H1 (cell line): ENCODE measurements at regions not wholly inside any gene's neighbourhood (a gene's known extent, or its start where the extent isn't known, plus 50 kb on each side); places are given as distances from the start of the nearest gene placed in this dataset.

Experiments used
- CTCF ChIA-PET: fragments of 300-600 bp; sonication (Branson Sonifier 250); formaldehyde crosslinking; loops from one replicate; lab custom pipeline; 2021; ENCODE audit not compliant: partially characterized antibody; lab: Charles Lee
- POLR2A ChIA-PET: fragments of 300-600 bp; sonication (Branson Sonifier 250); formaldehyde crosslinking; loops from one replicate; lab custom pipeline; 2021; ENCODE audit warnings: inconsistent platforms; ENCODE audit not compliant: partially characterized antibody; lab: Charles Lee
- DNase-seq, 2 experiments: peaks; one replicate each; pipeline versions ENCODE4 v3.0.0 to v3.0.0-alpha.2; 2010 to 2022; ENCODE audit warnings: low spot score in 2 of 2, low read depth in 1 of 2, mixed read lengths in 1 of 2
- FAIRE-seq: peaks from 2 replicates; lab custom pipeline; 2011; peaks lifted over from hg19 to GRCh38; lab: Jason Lieb, UNC
- H2AFZ ChIP-seq: 2 replicates; pipeline ENCODE4 v1.8.1; 2012; ENCODE audit warnings: low read length, inconsistent platforms
- H2AK5ac ChIP-seq: 2 replicates; pipeline ENCODE4 v1.6.1; 2013; ENCODE audit warnings: low read depth, low read length
- H2BK120ac ChIP-seq: replicated peaks from 2 replicates; pipeline ENCODE3; 2013; ENCODE audit warnings: low read depth, low read length, inconsistent platforms
- H2BK12ac ChIP-seq: 2 replicates; pipeline ENCODE4 v1.6.1; 2013; ENCODE audit warnings: low read depth, low read length
- H2BK15ac ChIP-seq: 2 replicates; pipeline ENCODE4 v1.6.1; 2013; ENCODE audit warnings: low read length
- H2BK20ac ChIP-seq: 2 replicates; pipeline ENCODE4 v1.6.1; 2013; ENCODE audit warnings: low read length
- H2BK5ac ChIP-seq: 2 replicates; pipeline ENCODE4 v1.6.1; 2013; ENCODE audit warnings: low read depth, low read length
- H3K14ac ChIP-seq: 2 replicates; pipeline ENCODE4 v1.6.1; 2013; ENCODE audit warnings: inconsistent platforms; ENCODE audit not compliant: insufficient read length
- H3K18ac ChIP-seq: 2 replicates; pipeline ENCODE4 v1.6.1; 2013; ENCODE audit warnings: low read length; ENCODE audit errors: extremely low read depth
- H3K23ac ChIP-seq: 2 replicates; pipeline ENCODE4 v1.6.1; 2013; ENCODE audit warnings: inconsistent platforms; ENCODE audit not compliant: insufficient read length
- H3K23me2 ChIP-seq: 2 replicates; pipeline ENCODE4 v1.6.1; 2013; ENCODE audit warnings: low read depth, low read length
- H3K27ac ChIP-seq: 2 replicates; pipeline ENCODE4 v1.6.1; 2011; ENCODE audit warnings: low read depth, low read length, inconsistent platforms
- H3K27me3 ChIP-seq, 4 experiments: replicated peaks in 1 of 4; 1 replicate in 1 of 4; 2 replicates in 3 of 4; pipeline versions ENCODE4 v1.6.1 to v1.8.1; 2011 to 2013; ENCODE audit warnings: low read length in 3 of 4, mild to moderate bottlenecking in 3 of 4, inconsistent platforms in 2 of 4, mixed read lengths in 2 of 4, moderate library complexity in 1 of 4; ENCODE audit not compliant: control insufficient read depth in 3 of 4, insufficient read depth in 3 of 4; ENCODE audit errors: extremely low read depth in 1 of 4
- H3K36me3 ChIP-seq, 4 experiments: 2 replicates each; pipeline versions ENCODE4 v1.6.1 to v1.8.1; 2011 to 2013; ENCODE audit warnings: mild to moderate bottlenecking in 4 of 4, low read length in 3 of 4, moderate library complexity in 2 of 4, control low read depth in 1 of 4, inconsistent platforms in 1 of 4; ENCODE audit not compliant: insufficient read depth in 4 of 4, control insufficient read depth in 2 of 4
- H3K4ac ChIP-seq: replicated peaks from 2 replicates; pipeline ENCODE3; 2013; ENCODE audit warnings: low read length, low read depth, mixed read lengths, inconsistent platforms; ENCODE audit not compliant: insufficient read length
- H3K4me1 ChIP-seq, 4 experiments: replicated peaks in 1 of 4; 1 replicate in 1 of 4; 2 replicates in 3 of 4; pipeline versions ENCODE4 v1.6.1 to v1.8.1; 2011 to 2013; ENCODE audit warnings: low read length in 3 of 4, inconsistent platforms in 2 of 4, mixed read lengths in 1 of 4; ENCODE audit not compliant: insufficient read depth in 4 of 4, control insufficient read depth in 3 of 4
- H3K4me2 ChIP-seq, 2 experiments: 2 replicates each; pipeline versions ENCODE4 v1.6.1 to v1.8.1; 2011 to 2013; ENCODE audit warnings: low read depth in 2 of 2, low read length in 2 of 2, control low read depth in 1 of 2, inconsistent platforms in 1 of 2, mild to moderate bottlenecking in 1 of 2; ENCODE audit not compliant: insufficient read depth in 1 of 2
- H3K4me3 ChIP-seq, 4 experiments: fragments of 200-600, 300-600 bp in 1 of 4; sonication (generic), shearing (Covaris generic), sonication (Bioruptor Twin) in 1 of 4; 2 replicates each; pipeline versions ENCODE4 v1.5.1 to v1.8.1; 2011 to 2016; ENCODE audit warnings: low read length in 4 of 4, low read depth in 3 of 4, control low read depth in 2 of 4, inconsistent platforms in 2 of 4, mild to moderate bottlenecking in 2 of 4, mixed read lengths in 1 of 4, moderate library complexity in 1 of 4; ENCODE audit not compliant: insufficient read depth in 2 of 4; ENCODE audit errors: extremely low read depth in 1 of 4
- H3K56ac ChIP-seq: replicated peaks from 2 replicates; pipeline ENCODE3; 2013; ENCODE audit warnings: low read depth, mild to moderate bottlenecking, mixed read lengths, low read length, inconsistent platforms; ENCODE audit not compliant: insufficient read length
- H3K79me1 ChIP-seq: 2 replicates; pipeline ENCODE4 v1.6.1; 2013; ENCODE audit warnings: low read depth, low read length, control low read depth
- H3K79me2 ChIP-seq, 2 experiments: 2 replicates each; pipeline versions ENCODE4 v1.6.1 to v1.8.1; 2012 to 2013; ENCODE audit warnings: low read length in 2 of 2, mild to moderate bottlenecking in 2 of 2, inconsistent platforms in 1 of 2; ENCODE audit not compliant: insufficient read depth in 2 of 2, control insufficient read depth in 1 of 2
- H3K9ac ChIP-seq, 4 experiments: replicated peaks in 1 of 4; 1 replicate in 1 of 4; 2 replicates in 3 of 4; pipeline versions ENCODE4 v1.6.1 to v1.8.1; 2011 to 2013; ENCODE audit warnings: low read depth in 3 of 4, low read length in 3 of 4, control low read depth in 2 of 4, mild to moderate bottlenecking in 2 of 4, moderate library complexity in 2 of 4, inconsistent platforms in 1 of 4; ENCODE audit errors: extremely low read depth in 1 of 4
- H3K9me3 ChIP-seq, 2 experiments: 2 replicates each; pipeline versions ENCODE4 v1.6.1 to v1.8.1; 2012 to 2013; ENCODE audit warnings: mild to moderate bottlenecking in 2 of 2, moderate library complexity in 2 of 2, control low read depth in 1 of 2, inconsistent platforms in 1 of 2, low read depth in 1 of 2, low read length in 1 of 2, mixed read lengths in 1 of 2; ENCODE audit not compliant: insufficient read depth in 2 of 2
- H4K20me1 ChIP-seq, 2 experiments: replicated peaks in 1 of 2; 2 replicates each; pipeline versions ENCODE3 to v1.8.1; 2011 to 2013; ENCODE audit warnings: inconsistent platforms in 2 of 2, low read length in 2 of 2, mild to moderate bottlenecking in 1 of 2; ENCODE audit not compliant: insufficient read depth in 2 of 2, control insufficient read depth in 1 of 2
- H4K5ac ChIP-seq: 2 replicates; pipeline ENCODE4 v1.6.1; 2013; ENCODE audit warnings: low read length, low read depth, mixed read lengths, inconsistent platforms; ENCODE audit not compliant: insufficient read length
- H4K8ac ChIP-seq: 2 replicates; pipeline ENCODE4 v1.8.0; 2013; ENCODE audit warnings: mild to moderate bottlenecking, moderate library complexity, low read length, inconsistent platforms; ENCODE audit not compliant: insufficient read depth; ENCODE audit errors: extremely low read depth
- H4K91ac ChIP-seq: replicated peaks from 2 replicates; pipeline ENCODE3; 2013; ENCODE audit warnings: low read length, mixed read lengths, inconsistent platforms; ENCODE audit not compliant: insufficient read length
- ASH2L ChIP-seq: fragments of 200-600, 300-600 bp; sonication (generic); IDR thresholded peaks from one replicate; pipeline ENCODE4 v1.7.1; 2017; ENCODE audit warnings: low read length
- BCL11A ChIP-seq, 2 experiments: IDR thresholded peaks; one replicate each; pipeline ENCODE4 v1.6.1; 2011; ENCODE audit warnings: low read depth in 2 of 2, low read length in 2 of 2, mild to moderate bottlenecking in 2 of 2
- CEBPB ChIP-seq: IDR thresholded peaks from 2 replicates; pipeline ENCODE4 v1.6.1; 2012; ENCODE audit warnings: low read depth, low read length
- FOSL1 ChIP-seq: IDR thresholded peaks from 2 replicates; pipeline ENCODE4 v1.6.1; 2011; ENCODE audit warnings: mild to moderate bottlenecking, low read depth, low read length, moderate library complexity; ENCODE audit not compliant: insufficient read depth
- HDAC6 ChIP-seq: IDR thresholded peaks from one replicate; pipeline ENCODE4 v1.7.1; 2012; ENCODE audit warnings: low read depth, mild to moderate bottlenecking, inconsistent platforms, low read length, moderate library complexity
- NRF1 ChIP-seq: IDR thresholded peaks from 2 replicates; pipeline ENCODE4 v1.6.1; 2011; ENCODE audit warnings: mild to moderate bottlenecking, low read depth, low read length, improper control_type of control experiment
- RAD21 ChIP-seq, 2 experiments: IDR thresholded peaks in 1 of 2; conservative IDR thresholded peaks in 1 of 2; 2 replicates each; pipeline ENCODE4 v1.6.1; 2011; ENCODE audit warnings: low read depth in 2 of 2, low read length in 2 of 2, improper control_type of control experiment in 1 of 2, inconsistent platforms in 1 of 2, mild to moderate bottlenecking in 1 of 2, moderate library complexity in 1 of 2
- RFX5 ChIP-seq: IDR thresholded peaks from 2 replicates; pipeline ENCODE4 v1.6.1; 2011; ENCODE audit warnings: low read depth, low read length, improper control_type of control experiment, borderline replicate concordance
- SAP30 ChIP-seq: fragments of 300-600 bp; sonication (generic); IDR thresholded peaks from 2 replicates; pipeline ENCODE4 v1.7.1; 2012; ENCODE audit warnings: low read length, moderate library complexity, mild to moderate bottlenecking, inconsistent platforms; ENCODE audit not compliant: insufficient read depth, insufficient replicate concordance
- SIN3A ChIP-seq, 2 experiments: IDR thresholded peaks in 1 of 2; conservative IDR thresholded peaks in 1 of 2; 2 replicates each; pipeline ENCODE4 v1.6.1; 2011 to 2012; ENCODE audit warnings: low read length in 2 of 2, improper control_type of control experiment in 1 of 2, low read depth in 1 of 2, mild to moderate bottlenecking in 1 of 2
- SP2 ChIP-seq: IDR thresholded peaks from 2 replicates; pipeline ENCODE4 v1.6.1; 2012; ENCODE audit warnings: mild to moderate bottlenecking, low read length, inconsistent platforms
- TAF1 ChIP-seq: IDR thresholded peaks from 2 replicates; pipeline ENCODE4 v1.6.1; 2011; ENCODE audit warnings: mild to moderate bottlenecking, low read depth, low read length
- TEAD4 ChIP-seq: IDR thresholded peaks from 2 replicates; pipeline ENCODE4 v1.6.1; 2012; ENCODE audit warnings: low read depth, low read length, inconsistent platforms, mixed read lengths
- YY1 ChIP-seq: IDR thresholded peaks from 2 replicates; pipeline ENCODE4 v1.6.1; 2011; ENCODE audit warnings: low read depth, mild to moderate bottlenecking, low read length
- WGBS, 2 experiments: shearing (Covaris generic) in 1 of 2; methylation state at CpG; one replicate each; pipeline versions ENCODE4 v1.1.6 to v1.1.7; 2013 to 2015; ENCODE audit warnings: low lambda C conversion rate in 2 of 2, mixed read lengths in 2 of 2, inconsistent platforms in 1 of 2, low coverage in 1 of 2, missing lambda C conversion rate in 1 of 2; ENCODE audit not compliant: insufficient replicate concordance in 2 of 2, insufficient coverage in 1 of 2, insufficient read length in 1 of 2; ENCODE audit errors: extremely low coverage in 1 of 2, missing lambda C conversion rate in 1 of 2; 5-methylcytosine and 5-hydroxymethylcytosine counted together

- Histone ChIP-seq H3K56ac (no peak overlapping the region), H2BK120ac (no peak overlapping the region), H3K27me3 (no peaks in the 10 kb centered on the region), H3K79me2 (no peaks in the 10 kb centered on the region), H2AK5ac (no peak overlapping the region), H3K4me2 (peak overlapping the region in 1 of 2 experiments; percentile 33; a peak in 2 of 4 replicates), H4K91ac (peak overlapping the region; percentile 63), H3K23ac (no peak overlapping the region), H3K14ac (no peak overlapping the region), H4K8ac (no peak overlapping the region), H2BK20ac (peak overlapping the region; percentile 88), H3K9ac (no peak overlapping the region), H3K4me1 (peaks cover 0 to 7% (median 3%) of the 10 kb centered on the region in 4 experiments; a peak in 4 of 7 replicates), H3K27ac (no peak overlapping the region), H3K36me3 (no peaks in the 10 kb centered on the region), H3K79me1 (no peaks in the 10 kb centered on the region), H2BK12ac (peak overlapping the region; percentile 62; the same call in 1 of the 2 replicates), H3K18ac (no peak overlapping the region), H4K5ac (no peak overlapping the region), H3K9me3 (no peaks in the 10 kb centered on the region), H3K4ac (peak overlapping the region; percentile 40), H2BK15ac (0 out of 2 replicates have a peak overlapping the region, but pooled peaks have one; percentile 82), H2BK5ac (peak overlapping the region; percentile 72; the same call in 1 of the 2 replicates), H4K20me1 (no peaks in the 10 kb centered on the region), H2AFZ (no peak overlapping the region), H3K23me2 (no peaks in the 10 kb centered on the region), H3K4me3 (no peak overlapping the region)
- ChIA-PET CTCF (interaction anchor here (0.7 to 1.7 kb wide), 5 partner anchors 7 to 426 kb away, joined by 3 to 7 read pairs (median 3); no protein-coding TSS in a partner anchor), POLR2A (interaction anchor here (0.7 to 1.4 kb wide), 5 partner anchors 9 to 233 kb away, joined by 3 to 5 read pairs (median 3); no protein-coding TSS in a partner anchor)
- DNase-seq (no peak), FAIRE-seq (no peak)
- 94% methylated on average over 2 of the region's 2 CpGs; no CpG with 5 or more reads in 1 of the 2 experiments for WGBS, 2 experiments
- TF ChIP-seq HDAC6 (no peak), FOSL1 (no peak), CEBPB (no peak), SIN3A (conservative IDR thresholded peaks at IDR 0.05 in 1 of 2, IDR thresholded peaks at IDR 0.05 in 1 of 2; ENCODE audit: low read depth in 1 of 2, low read length in 2 of 2) (no peak), YY1 (no peak), SAP30 (no peak), RFX5 (no peak), TAF1 (no peak), RAD21 (IDR thresholded peaks at IDR 0.05 in 1 of 2, conservative IDR thresholded peaks at IDR 0.05 in 1 of 2; ENCODE audit: low read depth in 2 of 2, low read length in 2 of 2) (no peak), BCL11A (IDR thresholded peaks at IDR 0.05; ENCODE audit: low read depth in 2 of 2, low read length in 2 of 2) (no peak), NRF1 (no peak), ASH2L (no peak), TEAD4 (no peak), SP2 (no peak)
Observed at GRCh38 chr16:13333336-13333735, 431.9 kb downstream of the SHISA9 start.
